ENCODE measurements at regions not wholly inside any gene's neighbourhood (a gene's known extent, or its start where the extent isn't known, plus 50 kb on each side); places are given as distances from the start of the nearest gene placed in this dataset.

DNA sequence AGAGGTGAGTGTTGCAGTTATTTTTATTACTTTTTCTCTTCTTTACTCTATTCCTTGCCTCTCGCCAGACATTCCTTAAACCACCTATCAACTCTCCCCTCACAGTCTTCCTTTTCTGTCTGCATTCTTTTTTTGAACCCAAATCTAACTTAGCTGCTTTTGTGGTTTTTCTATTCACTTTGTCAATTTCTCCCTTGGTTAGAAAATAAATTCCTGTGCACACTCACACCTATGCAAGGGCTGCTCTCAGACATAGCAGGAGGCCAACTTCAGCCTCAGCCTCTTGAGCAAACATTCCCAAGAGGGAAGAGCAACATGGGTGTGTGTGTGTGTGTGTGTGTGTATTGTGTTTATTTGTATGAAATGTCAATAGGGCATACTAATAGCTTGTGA, 808.6 kb downstream of the RNF144A start:
- Histone ChIP-seq H3K27me3 (replicated peaks; ENCODE audit: insufficient read depth, low read depth, low read length, poor library complexity) (no peaks in the 10 kb centered on the region), H3K9me3 (ENCODE audit: low read depth, low read length, poor library complexity, severe bottlenecking) (no peaks in the 10 kb centered on the region), H3K27ac (ENCODE audit: low read depth, low read length, poor library complexity, severe bottlenecking) (no peak overlapping the region), H3K4me1 (ENCODE audit: insufficient read depth, low read length, poor library complexity, severe bottlenecking) (peaks cover 15% of the 10 kb centered on the region), H3K36me3 (ENCODE audit: insufficient read depth, low read length, poor library complexity, severe bottlenecking) (no peaks in the 10 kb centered on the region), H3K4me3 (ENCODE audit: low read depth, low read length, poor library complexity, severe bottlenecking) (no peak overlapping the region)
- intact Hi-C loops (cut with micrococcal nuclease; ENCODE audit: unreplicated experiment), result no loop called here
- ChIA-PET POLR2A (ENCODE audit: low non-redundant PET) (no interaction called here), CTCF (interaction anchor here (0.7 kb wide), 1 partner anchor 864 kb away, joined by 3 read pairs; no protein-coding TSS in a partner anchor)
- no TSS peak for BruUV-seq (replicated peaks)
- no peak for DNase-seq (ENCODE audit: low spot score)
- TF ChIP-seq, protein P1, sequence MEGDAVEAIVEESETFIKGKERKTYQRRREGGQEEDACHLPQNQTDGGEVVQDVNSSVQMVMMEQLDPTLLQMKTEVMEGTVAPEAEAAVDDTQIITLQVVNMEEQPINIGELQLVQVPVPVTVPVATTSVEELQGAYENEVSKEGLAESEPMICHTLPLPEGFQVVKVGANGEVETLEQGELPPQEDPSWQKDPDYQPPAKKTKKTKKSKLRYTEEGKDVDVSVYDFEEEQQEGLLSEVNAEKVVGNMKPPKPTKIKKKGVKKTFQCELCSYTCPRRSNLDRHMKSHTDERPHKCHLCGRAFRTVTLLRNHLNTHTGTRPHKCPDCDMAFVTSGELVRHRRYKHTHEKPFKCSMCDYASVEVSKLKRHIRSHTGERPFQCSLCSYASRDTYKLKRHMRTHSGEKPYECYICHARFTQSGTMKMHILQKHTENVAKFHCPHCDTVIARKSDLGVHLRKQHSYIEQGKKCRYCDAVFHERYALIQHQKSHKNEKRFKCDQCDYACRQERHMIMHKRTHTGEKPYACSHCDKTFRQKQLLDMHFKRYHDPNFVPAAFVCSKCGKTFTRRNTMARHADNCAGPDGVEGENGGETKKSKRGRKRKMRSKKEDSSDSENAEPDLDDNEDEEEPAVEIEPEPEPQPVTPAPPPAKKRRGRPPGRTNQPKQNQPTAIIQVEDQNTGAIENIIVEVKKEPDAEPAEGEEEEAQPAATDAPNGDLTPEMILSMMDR (conservative IDR thresholded peaks at IDR 0.05; ENCODE audit: low read depth, low read length), result no peak
- TF ChIP-seq EZH2 (IDR thresholded peaks at IDR 0.05; ENCODE audit: borderline replicate concordance, low read depth, low read length, poor library complexity, severe bottlenecking), result no peak

- no peaks in the 10 kb centered on the region for H3K9me3 ChIP-seq (ENCODE audit: low read depth, low read length, poor library complexity, severe bottlenecking)
- DNase-seq (ENCODE audit: low spot score), result no peak
- POLR2A ChIA-PET (ENCODE audit: low non-redundant PET), result no interaction called here
- no peak overlapping the region for H3K4me3 ChIP-seq (ENCODE audit: low read depth, low read length, poor library complexity, severe bottlenecking)
- no TSS peak for BruUV-seq (replicated peaks)
- TF ChIP-seq, protein P1 (conservative IDR thresholded peaks at IDR 0.05; ENCODE audit: low read depth, low read length), result no peak
- TF ChIP-seq EZH2 (IDR thresholded peaks at IDR 0.05; ENCODE audit: borderline replicate concordance, low read depth, low read length, poor library complexity, severe bottlenecking), result no peak
- H3K36me3 ChIP-seq (ENCODE audit: insufficient read depth, low read length, poor library complexity, severe bottlenecking), result no peaks in the 10 kb centered on the region
- CTCF ChIA-PET, result no interaction called here
- H3K27ac ChIP-seq (ENCODE audit: low read depth, low read length, poor library complexity, severe bottlenecking), result no peak overlapping the region
- no peaks in the 10 kb centered on the region for H3K27me3 ChIP-seq (replicated peaks; ENCODE audit: insufficient read depth, low read depth, low read length, poor library complexity)
- H3K4me1 ChIP-seq (ENCODE audit: insufficient read depth, low read length, poor library complexity, severe bottlenecking), result peaks cover 15% of the 10 kb centered on the region
- intact Hi-C loops (cut with micrococcal nuclease; ENCODE audit: unreplicated experiment), result no loop called here
Observed at GRCh38 chr2:7726989-7727388, 809.8 kb downstream of the RNF144A start.

DNA sequence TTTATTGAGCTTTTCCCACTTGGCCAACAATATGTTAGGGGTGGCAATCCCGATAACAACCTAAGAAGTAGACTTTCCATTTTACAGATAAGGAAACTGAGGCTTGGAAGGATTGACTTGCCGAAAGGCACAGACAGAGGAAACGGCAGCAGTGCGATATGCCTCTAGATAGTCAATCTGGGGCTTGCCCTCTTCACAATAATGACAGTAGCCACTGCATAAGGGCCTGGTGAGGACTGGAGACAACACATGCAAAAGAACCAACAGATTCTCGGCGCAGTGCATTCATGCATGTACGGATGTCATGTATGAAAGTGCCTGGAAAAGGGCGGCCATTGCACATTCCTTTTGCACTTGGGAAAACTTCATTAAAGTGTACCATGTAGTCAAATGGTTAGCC, 811.2 kb downstream of the RNF144A start:
- Histone ChIP-seq H3K36me3 (ENCODE audit: insufficient read depth, low read length, poor library complexity, severe bottlenecking) (no peaks in the 10 kb centered on the region), H3K4me3 (ENCODE audit: low read depth, low read length, poor library complexity, severe bottlenecking) (no peak overlapping the region), H3K27me3 (replicated peaks; ENCODE audit: insufficient read depth, low read depth, low read length, poor library complexity) (no peaks in the 10 kb centered on the region), H3K9me3 (ENCODE audit: low read depth, low read length, poor library complexity, severe bottlenecking) (no peaks in the 10 kb centered on the region), H3K4me1 (ENCODE audit: insufficient read depth, low read length, poor library complexity, severe bottlenecking) (peaks cover 15% of the 10 kb centered on the region), H3K27ac (ENCODE audit: low read depth, low read length, poor library complexity, severe bottlenecking) (no peak overlapping the region)
- no TSS peak for BruUV-seq (replicated peaks)
- intact Hi-C loops (cut with micrococcal nuclease; ENCODE audit: unreplicated experiment), result no loop called here
- ChIA-PET POLR2A (ENCODE audit: low non-redundant PET) (no interaction called here), CTCF (no interaction called here)
- DNase-seq (ENCODE audit: low spot score), result no peak
- TF ChIP-seq, protein P1 (conservative IDR thresholded peaks at IDR 0.05; ENCODE audit: low read depth, low read length), result no peak
- TF ChIP-seq EZH2 (IDR thresholded peaks at IDR 0.05; ENCODE audit: borderline replicate concordance, low read depth, low read length, poor library complexity, severe bottlenecking), result no peak
